ENCODE measurements at regions not wholly inside any gene's neighbourhood (a gene's known extent, or its start where the extent isn't known, plus 50 kb on each side); places are given as distances from the start of the nearest gene placed in this dataset.
"Not testable (repeated sequence)": the region's sequence is repeated elsewhere in the genome, so short reads cannot be mapped to it uniquely, and the experiment has no call there.

- H3K27me3 Mint-ChIP-seq (ENCODE audit: low read depth) = peaks cover 15% of the 10 kb centered on the region
- ATAC-seq (no peak), DNase-seq (no peak)
- no peaks in the 10 kb centered on the region for H3K36me3 Mint-ChIP-seq (ENCODE audit: insufficient read depth)
- no peaks in the 10 kb centered on the region for H3K4me1 Mint-ChIP-seq (ENCODE audit: low read depth)
- no peak overlapping the region for H3K4me3 Mint-ChIP-seq
- no peaks in the 10 kb centered on the region for H3K9me3 Mint-ChIP-seq
Observed at GRCh38 chr1:243959998-243960397, 91.1 kb upstream of the ZBTB18 start.

GRCh38 chr1:243957141-243957540 lies 93.9 kb upstream of the ZBTB18 start:
- no peaks in the 10 kb centered on the region for H3K36me3 Mint-ChIP-seq (ENCODE audit: insufficient read depth)
- DNase-seq = no peak
- no peak overlapping the region for H3K4me3 Mint-ChIP-seq
- no peaks in the 10 kb centered on the region for H3K4me1 Mint-ChIP-seq (ENCODE audit: low read depth)
- peaks cover 18% of the 10 kb centered on the region for H3K27me3 Mint-ChIP-seq (ENCODE audit: low read depth)
- ATAC-seq = no peak
- no peaks in the 10 kb centered on the region for H3K9me3 Mint-ChIP-seq

- Mint-ChIP-seq H3K36me3 (ENCODE audit: insufficient read depth) (no peaks in the 10 kb centered on the region), H3K4me3 (no peak overlapping the region), H3K27me3 (ENCODE audit: low read depth) (peaks cover 18% of the 10 kb centered on the region), H3K4me1 (ENCODE audit: low read depth) (no peaks in the 10 kb centered on the region), H3K9me3 (no peaks in the 10 kb centered on the region)
- no peak for DNase-seq
- no peak for ATAC-seq
Observed at GRCh38 chr1:243956450-243956849, 94.6 kb upstream of the ZBTB18 start.

GRCh38 chr1:243951207-243951606 lies 99.9 kb upstream of the ZBTB18 start:
- H3K27me3 Mint-ChIP-seq (ENCODE audit: low read depth); H3K4me3 Mint-ChIP-seq; ATAC-seq; H3K9me3 Mint-ChIP-seq; H3K4me1 Mint-ChIP-seq (ENCODE audit: low read depth); H3K36me3 Mint-ChIP-seq (ENCODE audit: insufficient read depth); DNase-seq: not testable (repeated sequence)

GRCh38 chr1:243950166-243950565 lies 100.1 kb upstream of the AKT3 start:
- H3K4me3 Mint-ChIP-seq = no peak overlapping the region
- no peaks in the 10 kb centered on the region for H3K9me3 Mint-ChIP-seq
- no peaks in the 10 kb centered on the region for H3K4me1 Mint-ChIP-seq (ENCODE audit: low read depth)
- H3K36me3 Mint-ChIP-seq (ENCODE audit: insufficient read depth) = no peaks in the 10 kb centered on the region
- ATAC-seq = no peak
- DNase-seq = no peak
- peaks cover 6% of the 10 kb centered on the region for H3K27me3 Mint-ChIP-seq (ENCODE audit: low read depth)

- Mint-ChIP-seq H3K4me1 (ENCODE audit: low read depth) (no peaks in the 10 kb centered on the region), H3K4me3 (no peak overlapping the region), H3K36me3 (ENCODE audit: insufficient read depth) (no peaks in the 10 kb centered on the region), H3K9me3 (no peaks in the 10 kb centered on the region), H3K27me3 (ENCODE audit: low read depth) (peaks cover 3% of the 10 kb centered on the region)
- ATAC-seq (peak; percentile 58 to 59), DNase-seq (peak; percentile 39)
Observed at GRCh38 chr1:243946946-243947345, 96.9 kb upstream of the AKT3 start.

GRCh38 chr1:243946253-243946652 lies 96.2 kb upstream of the AKT3 start:
- DNase-seq = no peak
- no peak overlapping the region for H3K4me3 Mint-ChIP-seq
- ATAC-seq = no peak
- H3K36me3 Mint-ChIP-seq (ENCODE audit: insufficient read depth) = no peaks in the 10 kb centered on the region
- no peaks in the 10 kb centered on the region for H3K9me3 Mint-ChIP-seq
- H3K27me3 Mint-ChIP-seq (ENCODE audit: low read depth) = peaks cover 3% of the 10 kb centered on the region
- no peaks in the 10 kb centered on the region for H3K4me1 Mint-ChIP-seq (ENCODE audit: low read depth)

GRCh38 chr1:243945727-243946126 lies 95.7 kb upstream of the AKT3 start:
- DNase-seq (no peak), ATAC-seq (no peak)
- Mint-ChIP-seq H3K36me3 (ENCODE audit: insufficient read depth) (no peaks in the 10 kb centered on the region), H3K27me3 (ENCODE audit: low read depth) (peaks cover 3% of the 10 kb centered on the region), H3K4me3 (no peak overlapping the region), H3K9me3 (no peaks in the 10 kb centered on the region), H3K4me1 (ENCODE audit: low read depth) (no peaks in the 10 kb centered on the region)

GRCh38 chr1:243944429-243945160 lies 94.6 kb upstream of the AKT3 start:
- no peak overlapping the region for H3K4me3 Mint-ChIP-seq
- H3K9me3 Mint-ChIP-seq = no peaks in the 10 kb centered on the region
- DNase-seq = no peak
- peaks cover 3% of the 10 kb centered on the region for H3K27me3 Mint-ChIP-seq (ENCODE audit: low read depth)
- H3K4me1 Mint-ChIP-seq (ENCODE audit: low read depth) = no peaks in the 10 kb centered on the region
- H3K36me3 Mint-ChIP-seq (ENCODE audit: insufficient read depth) = no peaks in the 10 kb centered on the region
- ATAC-seq = no peak

- Mint-ChIP-seq H3K9me3 (no peaks in the 10 kb centered on the region), H3K27me3 (ENCODE audit: low read depth) (peaks cover 3% of the 10 kb centered on the region), H3K4me1 (ENCODE audit: low read depth) (peaks cover 4% of the 10 kb centered on the region), H3K4me3 (no peak overlapping the region), H3K36me3 (ENCODE audit: insufficient read depth) (no peaks in the 10 kb centered on the region)
- ATAC-seq (no peak), DNase-seq (no peak)
Observed at GRCh38 chr1:243943671-243944428, 93.8 kb upstream of the AKT3 start.

- H3K4me3 Mint-ChIP-seq = no peak overlapping the region
- no peak for ATAC-seq
- no peak for DNase-seq
- no peaks in the 10 kb centered on the region for H3K9me3 Mint-ChIP-seq
- H3K27me3 Mint-ChIP-seq (ENCODE audit: low read depth) = peaks cover 5% of the 10 kb centered on the region
- no peaks in the 10 kb centered on the region for H3K36me3 Mint-ChIP-seq (ENCODE audit: insufficient read depth)
- H3K4me1 Mint-ChIP-seq (ENCODE audit: low read depth) = peaks cover 9% of the 10 kb centered on the region
Observed at GRCh38 chr1:243942196-243943150, 92.4 kb upstream of the AKT3 start.

GRCh38 chr1:243940451-243940850 lies 90.4 kb upstream of the AKT3 start:
- no peak for ATAC-seq
- H3K9me3 Mint-ChIP-seq = peaks cover 1% of the 10 kb centered on the region
- no peak overlapping the region for H3K4me3 Mint-ChIP-seq
- no peak for DNase-seq
- H3K4me1 Mint-ChIP-seq (ENCODE audit: low read depth) = peaks cover 9% of the 10 kb centered on the region
- H3K27me3 Mint-ChIP-seq (ENCODE audit: low read depth) = peaks cover 8% of the 10 kb centered on the region
- H3K36me3 Mint-ChIP-seq (ENCODE audit: insufficient read depth) = no peaks in the 10 kb centered on the region

- H3K4me3 Mint-ChIP-seq = no peak overlapping the region
- H3K4me1 Mint-ChIP-seq (ENCODE audit: low read depth) = peaks cover 9% of the 10 kb centered on the region
- H3K36me3 Mint-ChIP-seq (ENCODE audit: insufficient read depth) = no peaks in the 10 kb centered on the region
- ATAC-seq (no peak), DNase-seq (no peak)
- peaks cover 13% of the 10 kb centered on the region for H3K27me3 Mint-ChIP-seq (ENCODE audit: low read depth)
- peaks cover 6% of the 10 kb centered on the region for H3K9me3 Mint-ChIP-seq
Observed at GRCh38 chr1:243939167-243939848, 89.3 kb upstream of the AKT3 start.

- H3K4me3 Mint-ChIP-seq = no peak overlapping the region
- no peaks in the 10 kb centered on the region for H3K36me3 Mint-ChIP-seq (ENCODE audit: insufficient read depth)
- H3K9me3 Mint-ChIP-seq = peaks cover 6% of the 10 kb centered on the region
- ATAC-seq (no peak), DNase-seq (no peak)
- peaks cover 9% of the 10 kb centered on the region for H3K4me1 Mint-ChIP-seq (ENCODE audit: low read depth)
- H3K27me3 Mint-ChIP-seq (ENCODE audit: low read depth) = peaks cover 13% of the 10 kb centered on the region
Observed at GRCh38 chr1:243938208-243938607, 88.2 kb upstream of the AKT3 start.
